22Rv1 (cell line): ENCODE measurements at regions not wholly inside any gene's neighbourhood (a gene's known extent, or its start where the extent isn't known, plus 50 kb on each side); places are given as distances from the start of the nearest gene placed in this dataset.

Source experiments
- CTCF ChIP-seq: fragments of 450-650 bp; IDR thresholded peaks from 2 replicates; pipeline ENCODE4 v1.5.1; 2017; ENCODE audit warnings: mild to moderate bottlenecking
- ZFX ChIP-seq: fragments of 450-650 bp; IDR thresholded peaks from 2 replicates; pipeline ENCODE4 v1.6.1; 2017; ENCODE audit warnings: antibody characterized with exemption, borderline replicate concordance

- TF ChIP-seq CTCF = no peak
- no peak for TF ChIP-seq ZFX
Measured at GRCh38 chr3:94927175-94927574, 864.3 kb downstream of the NSUN3 start.
